HG02885 (cell line): ENCODE measurements at regions not wholly inside any gene's neighbourhood (a gene's known extent, or its start where the extent isn't known, plus 50 kb on each side); places are given as distances from the start of the nearest gene placed in this dataset.

ENCODE experiments used
- ATAC-seq: cut with Tn5 transposase; IDR thresholded peaks from one replicate; pipeline ENCODE4 v1.9.1; 2021; ENCODE audit warnings: mild to moderate bottlenecking; ENCODE audit not compliant: unreplicated experiment, poor library complexity

DNA sequence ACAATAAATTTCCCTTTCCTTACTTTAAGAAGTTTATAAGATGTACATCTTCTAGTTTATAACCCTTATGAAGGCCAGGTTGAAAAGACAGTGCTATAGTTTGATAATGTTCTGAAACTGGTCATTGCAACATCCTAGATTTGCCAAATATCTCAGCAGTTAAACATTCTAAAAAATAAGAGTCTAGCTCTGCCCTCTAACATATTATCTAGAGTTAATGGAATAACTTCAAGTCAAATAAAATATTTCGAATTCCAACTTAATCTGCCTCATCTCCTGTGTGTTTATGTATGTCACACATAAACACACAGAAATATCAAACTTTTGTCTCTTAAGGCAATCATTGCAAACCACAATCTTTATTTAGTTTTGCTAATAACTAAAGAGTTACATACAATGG lies 796.6 kb downstream of the TLE1 start:
- no peak for ATAC-seq

DNA sequence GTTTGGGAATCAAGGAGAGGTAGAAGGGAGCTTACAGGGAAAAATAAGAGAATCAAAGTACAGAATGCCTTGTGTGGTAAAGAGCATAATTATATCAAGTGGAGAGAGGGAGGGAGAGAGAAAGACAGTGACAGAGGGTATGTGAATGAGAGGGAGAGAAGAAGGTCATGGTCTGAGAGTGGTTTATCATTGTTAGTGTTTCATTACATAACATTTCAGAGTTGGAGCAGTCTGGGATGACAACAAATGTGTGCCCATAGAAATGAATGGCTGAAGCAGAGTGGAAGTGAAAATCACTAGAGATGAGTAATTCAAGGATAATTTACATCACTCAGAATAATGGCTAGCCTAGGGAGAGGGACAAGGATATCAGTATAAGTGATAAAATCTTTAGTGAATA lies 799.2 kb downstream of the TLE1 start:
- ATAC-seq = no peak

DNA sequence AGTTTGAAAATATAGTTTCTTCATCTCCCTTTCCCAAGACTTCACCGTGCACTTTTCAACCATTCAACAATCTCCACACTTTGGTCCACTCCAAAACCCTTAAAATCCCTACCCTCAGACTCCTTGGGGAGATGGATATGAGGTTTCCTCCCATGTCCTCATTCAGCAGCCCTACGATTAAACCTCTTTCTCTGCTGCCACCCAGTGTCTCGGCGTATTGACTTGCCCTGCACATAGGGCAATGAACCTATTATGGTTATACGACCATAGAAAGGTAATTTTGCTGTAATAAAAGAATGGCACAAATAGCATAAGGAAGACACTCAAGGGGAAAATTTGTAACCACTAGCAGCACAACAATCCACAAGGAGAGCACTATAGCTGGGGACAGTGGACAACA lies 803.5 kb downstream of the TLE1 start:
- ATAC-seq = no peak

DNA sequence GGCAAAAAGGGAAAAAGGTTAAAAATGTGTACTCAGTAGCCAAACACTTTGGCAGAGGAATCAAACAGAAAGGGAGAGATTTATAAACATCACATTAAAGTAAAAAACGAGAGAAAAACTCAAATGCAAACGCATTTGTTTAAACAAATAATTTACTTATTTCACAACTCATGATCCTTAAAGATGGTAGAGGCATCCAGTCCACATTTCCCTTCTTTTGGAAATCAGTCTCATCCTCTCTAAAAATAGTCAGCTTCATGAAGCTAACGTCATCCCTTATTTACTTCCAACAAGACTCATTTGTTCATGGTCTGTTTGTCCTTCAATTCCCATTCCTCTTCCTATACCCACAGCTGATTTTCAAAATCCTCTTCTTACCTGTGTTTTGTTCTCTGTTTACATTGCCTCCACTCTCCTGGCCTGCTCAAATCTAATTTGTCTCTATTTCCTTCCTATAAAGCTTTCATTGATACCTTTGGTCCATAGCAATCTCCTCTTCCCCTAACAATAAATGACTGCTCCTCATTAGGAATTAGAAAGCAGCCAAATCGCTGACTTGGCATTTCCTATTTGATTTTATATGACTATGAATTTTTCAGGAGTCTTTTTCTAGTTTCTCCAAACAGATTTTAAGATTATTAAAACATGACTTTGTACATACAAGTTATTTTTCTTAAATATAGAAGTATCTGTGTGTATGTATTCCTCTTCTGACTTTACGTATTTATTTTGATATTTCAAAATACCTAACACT lies 805.3 kb downstream of the TLE1 start:
- ATAC-seq = no peak

DNA sequence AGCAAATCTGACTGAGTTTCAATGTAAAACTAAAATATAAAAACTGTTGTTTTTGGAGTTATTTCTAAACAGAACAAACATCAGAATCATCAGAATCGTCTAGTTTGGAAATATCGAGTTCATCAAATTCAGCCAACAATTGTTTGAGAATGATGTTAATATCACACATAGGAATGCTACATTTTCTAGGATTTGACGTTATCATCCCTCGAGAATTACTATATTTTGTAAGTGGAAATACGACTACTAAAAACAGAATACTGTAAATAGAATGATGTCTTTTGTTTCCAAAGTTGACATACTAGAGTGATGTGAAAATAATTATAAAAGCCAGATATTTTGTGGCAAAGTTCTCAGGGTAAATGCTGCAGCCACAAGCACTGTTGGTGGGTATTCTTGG lies 805.9 kb downstream of the TLE1 start:
- no peak for ATAC-seq

DNA sequence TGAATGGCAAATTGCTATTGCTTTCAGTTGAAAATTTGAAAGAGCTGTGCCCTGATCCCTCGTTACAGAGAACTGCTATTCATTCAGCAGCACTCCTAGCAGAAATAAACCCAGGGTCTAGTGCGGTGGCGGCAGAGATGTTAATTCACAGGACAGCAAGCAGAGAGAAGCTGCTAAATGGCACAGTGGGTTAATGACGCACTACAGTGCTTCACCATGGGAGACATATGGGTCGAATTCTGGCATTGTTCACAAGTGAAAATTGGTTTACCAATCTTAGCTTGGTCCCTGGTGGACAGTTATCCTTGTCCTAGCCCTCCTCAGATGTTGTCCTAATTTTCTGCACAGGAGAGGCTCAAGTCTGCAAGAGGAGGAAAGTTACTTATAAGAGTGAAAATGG lies 807.4 kb downstream of the TLE1 start:
- no peak for ATAC-seq

DNA sequence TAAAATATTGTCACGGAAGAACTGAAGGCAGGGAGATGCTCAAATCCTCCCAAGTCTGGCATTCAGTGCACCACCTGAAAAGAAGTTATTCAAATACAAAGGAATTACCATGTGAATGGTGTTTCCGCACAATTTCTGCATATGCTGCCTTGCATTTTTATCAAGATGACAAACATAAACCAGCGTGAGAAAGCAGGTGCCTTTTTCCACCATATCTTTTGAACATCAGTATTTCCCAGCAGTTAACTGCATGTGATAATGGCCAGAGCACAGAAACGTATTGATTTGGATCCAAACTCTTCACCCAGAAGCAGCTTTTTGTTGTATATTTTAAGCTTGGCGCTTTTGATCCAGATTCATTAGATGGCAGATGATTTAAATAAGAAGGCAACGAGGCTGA lies 808.0 kb downstream of the TLE1 start:
- no peak for ATAC-seq

DNA sequence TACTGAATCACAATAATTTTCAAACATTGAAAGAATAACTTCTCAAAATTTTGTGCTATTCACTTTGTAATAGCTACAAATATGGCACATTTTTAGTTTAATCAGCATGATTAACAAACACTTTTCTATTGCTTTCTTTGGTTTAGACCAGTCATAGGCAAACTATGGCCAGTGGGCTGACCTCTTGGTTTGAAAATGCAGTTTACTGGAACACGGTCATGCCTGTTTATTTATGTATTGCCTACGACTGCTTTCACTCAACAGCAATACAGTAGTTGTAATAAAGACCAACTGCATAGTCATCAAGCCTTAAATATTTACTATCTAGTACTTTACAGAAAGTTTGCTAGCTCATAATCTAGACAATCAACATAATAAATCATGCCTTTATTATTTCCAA lies 810.8 kb downstream of the TLE1 start:
- ATAC-seq = no peak

DNA sequence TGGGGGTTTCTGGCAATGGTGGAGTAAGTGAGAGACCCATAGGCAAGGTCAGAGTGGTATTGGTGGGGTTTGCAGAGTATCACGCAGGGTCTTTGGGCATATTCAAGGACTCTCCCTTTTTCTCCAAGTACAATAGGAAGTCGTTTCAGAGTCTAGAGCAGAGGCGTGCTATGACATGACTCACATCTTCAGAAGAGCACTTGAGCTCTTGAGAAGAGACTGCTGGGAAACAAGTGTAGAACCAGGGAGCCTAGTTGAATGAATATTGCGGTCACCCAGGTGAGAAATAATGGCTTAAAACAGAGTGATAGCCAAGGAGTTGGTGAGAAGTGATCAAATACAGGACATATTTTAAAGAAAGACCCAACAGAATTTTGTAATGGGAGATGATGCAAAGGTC lies 813.4 kb downstream of the TLE1 start:
- ATAC-seq = no peak

DNA sequence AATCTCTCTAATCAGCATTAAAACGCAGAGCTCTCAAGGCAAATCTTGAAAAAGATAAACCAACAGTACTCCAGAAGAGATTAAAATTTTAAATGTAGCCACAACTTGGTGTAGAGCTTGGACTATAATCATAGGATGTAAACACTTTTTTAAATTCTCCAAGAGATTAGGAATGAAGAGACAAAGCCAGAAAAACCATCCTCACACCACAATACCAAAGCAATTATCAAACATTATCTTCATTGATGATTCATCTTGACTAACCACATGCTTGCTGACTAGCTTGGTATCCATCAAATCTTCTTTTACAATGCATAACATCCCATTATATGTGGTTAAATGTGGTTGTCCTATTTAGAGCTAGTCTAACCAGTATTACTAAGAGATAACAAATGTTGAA lies 815.1 kb downstream of the TLE1 start:
- no peak for ATAC-seq

DNA sequence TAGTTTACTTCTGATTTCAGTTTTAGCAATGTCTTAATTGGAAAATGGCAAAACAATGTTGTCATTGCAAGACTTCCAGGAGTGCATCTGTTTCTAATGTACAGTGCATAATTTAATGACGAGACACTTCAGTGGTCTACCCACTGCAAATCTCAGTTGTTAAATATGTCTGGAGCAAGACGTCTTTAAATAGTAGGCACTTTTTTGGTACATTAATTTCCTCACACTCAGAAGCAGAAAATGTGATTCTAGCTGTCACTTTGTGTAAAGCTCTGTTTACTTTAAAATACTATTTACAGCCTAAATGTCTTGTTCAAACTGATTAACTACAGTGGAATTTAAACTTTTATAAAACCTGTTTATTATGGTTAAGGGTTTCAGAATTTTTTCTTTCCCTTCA lies 815.5 kb downstream of the TLE1 start:
- ATAC-seq = no peak

DNA sequence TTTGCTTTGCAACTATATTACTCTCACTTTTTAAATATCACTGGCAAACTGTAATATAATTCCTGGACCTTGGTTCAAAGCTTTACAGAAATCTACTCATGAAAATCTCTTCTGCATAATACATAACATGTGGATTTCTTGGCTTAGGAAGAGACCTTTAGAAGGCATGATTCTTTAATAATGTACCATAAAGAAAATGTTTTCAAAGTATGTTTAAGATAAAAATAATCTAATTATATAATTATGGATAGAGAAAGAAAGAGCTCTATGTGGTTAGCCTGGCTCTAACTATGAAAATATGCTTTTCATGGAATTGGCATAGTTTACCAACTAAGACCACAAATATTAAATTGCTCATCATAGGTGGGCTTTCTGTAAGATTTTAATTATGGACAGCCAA lies 817.8 kb downstream of the TLE1 start:
- ATAC-seq = no peak

DNA sequence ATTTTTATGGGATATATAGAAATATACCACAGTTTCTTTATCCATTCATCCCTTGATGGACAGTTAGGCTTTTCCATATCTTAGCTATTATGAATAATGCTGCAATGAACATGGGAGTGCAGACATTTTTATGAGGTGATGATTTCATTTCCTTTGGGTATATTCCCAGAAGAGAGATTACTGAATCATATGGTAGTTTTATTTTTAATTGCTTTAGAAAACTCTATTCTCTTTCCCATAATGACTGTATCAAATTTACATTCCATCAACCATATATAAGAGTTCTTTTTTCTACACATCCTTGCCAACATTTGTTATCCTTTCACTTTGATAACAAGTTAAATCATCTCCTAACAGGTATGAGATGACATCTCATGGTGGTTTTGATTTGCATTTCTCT lies 821.6 kb downstream of the TLE1 start:
- ATAC-seq = no peak

DNA sequence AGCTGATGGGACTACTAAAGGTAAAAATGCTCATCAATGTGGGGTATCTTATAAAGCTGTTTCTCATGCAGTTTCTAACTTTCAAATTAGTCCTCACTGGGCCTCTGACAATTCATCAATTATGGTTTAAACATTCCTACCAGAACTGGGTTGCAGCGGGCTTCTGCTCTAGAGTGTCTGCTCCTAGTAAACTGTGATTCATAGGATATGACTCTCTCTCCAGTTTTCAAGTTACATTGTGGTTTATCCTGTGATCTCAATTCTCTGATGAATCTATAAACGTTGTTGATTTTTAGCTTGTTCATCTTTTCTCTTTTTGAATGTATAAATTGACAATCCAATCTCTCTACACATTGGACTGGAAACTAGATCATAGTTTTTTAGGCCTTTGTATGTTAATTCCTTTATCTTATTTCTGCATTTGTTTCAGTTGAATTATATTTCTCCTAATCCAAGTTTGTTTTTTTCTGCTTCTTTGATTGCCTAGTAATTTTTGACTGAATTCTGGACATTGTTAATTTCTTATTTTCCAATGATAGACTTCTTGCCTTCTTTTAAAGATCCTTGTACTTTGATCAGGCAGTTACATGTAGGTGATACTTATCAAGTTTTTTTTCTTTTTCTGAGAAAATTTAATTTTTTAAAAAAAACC lies 822.6 kb downstream of the TLE1 start:
- ATAC-seq = no peak

DNA sequence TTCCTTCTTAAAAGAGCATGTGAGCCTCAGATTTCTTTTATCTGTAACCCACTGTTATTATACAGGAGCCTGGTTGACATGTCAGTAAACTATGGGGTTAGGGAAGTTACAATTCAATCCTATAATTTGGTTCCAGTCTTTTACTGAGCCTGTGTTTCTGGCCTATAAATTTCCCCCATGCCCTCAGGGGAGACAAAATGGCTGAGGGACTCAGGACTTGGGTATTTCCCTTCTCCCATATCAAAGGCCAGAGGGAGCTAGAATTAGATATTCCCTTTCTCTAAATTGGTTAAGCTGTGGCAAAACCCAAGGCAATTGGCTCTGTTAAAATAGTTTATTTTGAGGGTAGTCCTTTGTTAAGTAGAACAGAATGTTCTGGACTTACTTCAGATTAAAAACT lies 823.2 kb downstream of the TLE1 start:
- ATAC-seq = no peak

DNA sequence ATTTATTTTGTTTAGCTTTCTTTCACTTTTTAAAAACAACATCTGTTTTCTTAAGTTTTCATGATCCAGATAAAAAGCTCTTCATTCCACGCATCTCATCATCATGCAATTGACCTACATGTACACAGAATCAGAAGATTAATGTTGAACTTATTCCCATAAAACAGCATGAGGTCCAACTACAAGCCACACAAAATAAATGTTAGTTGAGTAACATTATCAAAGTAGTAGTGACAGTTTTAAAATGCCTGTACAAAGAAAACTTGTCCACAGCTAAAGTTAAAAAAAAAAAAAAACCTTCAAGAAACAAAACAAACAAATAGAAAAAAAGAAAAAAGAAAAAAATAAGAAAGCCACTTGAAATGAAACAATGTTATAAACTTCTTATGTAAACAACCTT lies 846.3 kb downstream of the TLE1 start:
- ATAC-seq = no peak

DNA sequence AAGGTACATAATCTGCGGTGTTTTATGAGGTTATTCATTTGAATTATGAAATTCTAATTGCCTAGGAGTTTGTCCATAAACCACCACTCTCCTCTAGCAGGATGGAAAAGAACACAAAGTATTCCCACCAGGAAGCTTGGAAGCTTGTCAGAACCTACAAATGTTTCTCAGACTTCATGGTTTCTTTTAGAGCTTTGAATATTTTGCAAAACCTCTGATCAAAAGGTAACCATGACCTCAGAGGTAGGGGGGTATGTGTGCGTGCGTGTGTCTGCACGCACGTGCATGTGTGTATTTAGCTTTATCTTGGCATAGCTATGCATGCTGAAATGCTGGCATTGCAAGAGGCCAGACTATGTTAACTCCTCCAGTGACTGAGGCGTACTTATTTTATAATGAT lies 847.0 kb downstream of the TLE1 start:
- ATAC-seq = no peak

DNA sequence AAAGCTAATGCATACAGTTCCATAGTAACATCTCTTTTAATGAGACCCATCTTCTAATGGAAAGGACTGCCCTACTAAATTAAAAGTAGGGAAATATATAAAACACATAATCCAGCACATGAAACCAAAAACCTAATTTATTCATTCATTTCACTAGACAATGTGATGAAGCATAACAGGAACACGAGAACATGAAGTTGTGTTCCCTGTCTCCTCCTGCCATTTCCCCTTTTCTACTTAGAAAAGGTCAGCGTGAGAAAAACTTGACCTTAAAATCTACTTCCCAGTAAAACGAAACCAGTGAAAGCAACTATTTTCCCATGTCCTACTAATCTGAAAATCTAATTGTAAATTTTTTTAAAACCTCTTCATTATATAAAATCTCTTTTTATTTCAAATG lies 847.5 kb downstream of the TLE1 start:
- ATAC-seq = no peak

DNA sequence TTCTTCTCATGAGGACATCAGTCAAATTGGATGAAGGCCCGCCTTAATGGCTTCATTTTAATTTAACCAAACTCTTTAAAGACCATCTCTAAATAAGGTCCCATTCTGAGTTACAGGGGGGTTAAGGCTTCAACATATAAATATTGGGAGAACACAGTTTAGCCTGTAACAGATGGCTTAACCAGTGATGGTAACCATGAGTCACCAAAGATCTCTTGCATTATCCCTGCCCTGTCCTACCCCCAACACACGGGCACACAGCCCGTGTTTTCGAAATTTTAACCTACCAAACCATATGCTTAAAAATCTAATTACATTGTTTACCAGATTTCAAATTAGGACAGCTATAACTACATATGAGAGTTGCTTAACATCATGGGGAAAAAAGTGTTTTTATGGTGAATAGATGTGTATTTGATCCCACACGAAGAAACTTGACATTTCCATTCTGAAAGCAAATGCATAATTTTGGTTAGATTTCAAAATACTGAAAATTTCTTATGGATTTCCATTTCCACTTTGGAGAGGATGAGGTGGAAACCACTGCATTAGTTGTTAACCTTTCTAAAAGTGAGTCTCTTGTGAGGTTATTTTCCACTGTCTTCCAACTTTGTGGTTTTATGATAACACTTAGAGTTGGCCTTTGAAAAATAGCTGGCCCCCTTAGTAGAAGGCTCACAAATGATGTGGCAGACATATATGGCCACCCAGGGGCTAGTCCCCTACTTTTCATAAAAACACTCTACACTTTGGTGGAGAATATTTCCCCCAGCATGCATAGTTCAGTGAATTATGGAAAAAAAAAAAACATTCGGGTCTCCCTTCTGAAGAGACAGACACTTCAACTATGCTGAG lies 849.3 kb downstream of the TLE1 start:
- no peak for ATAC-seq

DNA sequence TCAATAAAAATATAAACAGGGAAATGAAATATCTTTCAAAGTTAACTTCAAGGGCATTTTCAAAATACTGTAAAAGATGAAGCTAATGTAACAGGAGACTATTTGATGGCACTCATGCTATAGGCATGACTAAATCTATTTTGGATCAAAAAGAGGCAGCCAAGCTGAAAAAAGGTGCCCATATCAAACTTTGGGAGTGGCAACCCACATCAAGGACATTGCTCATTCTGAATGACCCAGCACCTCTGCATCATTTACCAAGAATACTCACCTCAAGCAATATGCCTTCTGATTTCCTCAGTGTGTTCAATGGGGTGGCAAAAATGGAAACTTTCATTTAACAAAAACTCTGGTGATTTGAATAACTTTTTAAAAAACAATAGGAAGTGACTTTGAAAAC lies 853.3 kb downstream of the TLE1 start:
- no peak for ATAC-seq

DNA sequence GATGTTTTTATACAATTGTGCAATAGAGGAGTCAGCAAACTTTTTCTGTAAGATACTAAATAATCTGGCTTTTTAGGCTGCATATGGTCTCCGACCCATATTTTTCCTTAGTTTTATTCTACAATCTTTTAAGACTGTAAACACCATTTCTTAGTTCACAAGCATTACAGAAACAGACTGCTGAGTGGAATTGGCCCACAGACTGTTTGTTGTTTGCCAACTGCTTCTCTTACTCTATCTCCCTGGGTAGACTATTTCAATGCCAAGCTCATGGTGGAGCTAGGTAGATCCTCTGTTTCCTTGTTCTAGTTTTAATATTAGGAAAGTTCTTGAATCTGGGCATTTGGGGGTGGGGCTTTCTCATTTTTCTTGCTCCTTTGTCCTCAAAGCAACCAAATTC lies 857.6 kb downstream of the TLE1 start:
- ATAC-seq = no peak
